ENCODE measurements at regions not wholly inside any gene's neighbourhood (a gene's known extent, or its start where the extent isn't known, plus 50 kb on each side); places are given as distances from the start of the nearest gene placed in this dataset.

GRCh38 chr7:23912065-23912464, 202.0 kb downstream of the STK31 start:
- no peak overlapping the region for H3K4me3 Mint-ChIP-seq
- 100% methylated on average over 1 of the region's 2 CpGs for WGBS (ENCODE audit: insufficient coverage)
- H3K36me3 ChIP-seq (replicated peaks in 1 of 2; ENCODE audit: control insufficient read depth in 1 of 2, insufficient read depth in 2 of 2, low read length in 2 of 2) = no peaks in the 10 kb centered on the region
- H3K79me2 ChIP-seq (ENCODE audit: insufficient read depth, low read length) = no peaks in the 10 kb centered on the region
- intact Hi-C loops (cut with micrococcal nuclease) = no loop called here
- TF ChIP-seq CTCF (IDR thresholded peaks at IDR 0.05) = no peak
- no peak for DNase-seq
- no peak overlapping the region for H3K27ac Mint-ChIP-seq
- peaks cover 0 to 16% (median 8%) of the 10 kb centered on the region in 7 donors for H3K9me3 Mint-ChIP-seq
- H2AFZ ChIP-seq (ENCODE audit: insufficient read depth, low read depth, low read length, poor library complexity, severe bottlenecking) = no peak overlapping the region
- no peaks in the 10 kb centered on the region for H3K36me3 Mint-ChIP-seq
- no peak overlapping the region for H3K27ac ChIP-seq (ENCODE audit: low read depth in 1 of 2, low read length in 2 of 2)
- no peak overlapping the region for H3K4me2 ChIP-seq (replicated peaks; ENCODE audit: extremely low read depth, low read length, poor library complexity, severe bottlenecking)
- no peak overlapping the region for H3K4me3 ChIP-seq (replicated peaks in 1 of 3; ENCODE audit: low read depth in 2 of 3, low read length in 3 of 3)
- no peaks in the 10 kb centered on the region for H3K4me1 ChIP-seq (ENCODE audit: control insufficient read depth in 1 of 2, insufficient read depth in 2 of 2, low read length in 2 of 2)
- H3K27me3 ChIP-seq (ENCODE audit: control insufficient read depth in 2 of 2, insufficient read depth in 2 of 2, low read length in 2 of 2) = no peaks in the 10 kb centered on the region
- no peaks in the 10 kb centered on the region for H4K20me1 ChIP-seq (ENCODE audit: insufficient read depth, low read length)
- H3K9ac ChIP-seq (ENCODE audit: insufficient read depth, low read length, poor library complexity, severe bottlenecking) = no peak overlapping the region
- H3K27me3 Mint-ChIP-seq (ENCODE audit: low read depth in 3 of 3) = peaks cover 0 to 6% (median 3%) of the 10 kb centered on the region in 3 donors
- no peaks in the 10 kb centered on the region for H3K4me1 Mint-ChIP-seq
- H3K9me3 ChIP-seq (replicated peaks in 1 of 2; ENCODE audit: control insufficient read depth in 1 of 2, insufficient read depth in 1 of 2, low read length in 2 of 2) = peaks cover 4 to 7% of the 10 kb centered on the region in 2 donors

GRCh38 chr7:23913016-23913415, 203.0 kb downstream of the STK31 start:
- peaks cover 0 to 2% (median 0%) of the 10 kb centered on the region in 3 donors for H3K27me3 Mint-ChIP-seq (ENCODE audit: low read depth in 3 of 3)

More at GRCh38 chr7:23913016-23913415, 203.0 kb downstream of the STK31 start:
- H3K4me1 Mint-ChIP-seq = no peaks in the 10 kb centered on the region
- TF ChIP-seq CTCF (IDR thresholded peaks at IDR 0.05) = no peak
- no peak overlapping the region for H3K4me2 ChIP-seq (replicated peaks; ENCODE audit: extremely low read depth, low read length, poor library complexity, severe bottlenecking)
- DNase-seq = no peak
- no peak overlapping the region for H3K27ac Mint-ChIP-seq
- no peaks in the 10 kb centered on the region for H3K79me2 ChIP-seq (ENCODE audit: insufficient read depth, low read length)
- no peaks in the 10 kb centered on the region for H3K27me3 ChIP-seq (ENCODE audit: control insufficient read depth in 2 of 2, insufficient read depth in 2 of 2, low read length in 2 of 2)
- H3K9me3 Mint-ChIP-seq = peaks cover 0 to 16% (median 8%) of the 10 kb centered on the region in 7 donors
- no peak overlapping the region for H3K4me3 Mint-ChIP-seq
- no peak overlapping the region for H2AFZ ChIP-seq (ENCODE audit: insufficient read depth, low read depth, low read length, poor library complexity, severe bottlenecking)
- no peaks in the 10 kb centered on the region for H3K36me3 ChIP-seq (replicated peaks in 1 of 2; ENCODE audit: control insufficient read depth in 1 of 2, insufficient read depth in 2 of 2, low read length in 2 of 2)
- intact Hi-C loops (cut with micrococcal nuclease) = no loop called here
- whole genome bisulfite sequencing (ENCODE audit: insufficient coverage) = 89% methylated on average over 2 of the region's 2 CpGs
- no peak overlapping the region for H3K4me3 ChIP-seq (replicated peaks in 1 of 3; ENCODE audit: low read depth in 2 of 3, low read length in 3 of 3)
- H3K4me1 ChIP-seq (ENCODE audit: control insufficient read depth in 1 of 2, insufficient read depth in 2 of 2, low read length in 2 of 2) = no peaks in the 10 kb centered on the region
- no peak overlapping the region for H3K27ac ChIP-seq (ENCODE audit: low read depth in 1 of 2, low read length in 2 of 2)
- no peaks in the 10 kb centered on the region for H3K36me3 Mint-ChIP-seq
- H3K9me3 ChIP-seq (replicated peaks in 1 of 2; ENCODE audit: control insufficient read depth in 1 of 2, insufficient read depth in 1 of 2, low read length in 2 of 2) = peaks cover 4 to 7% of the 10 kb centered on the region in 2 donors
- no peak overlapping the region for H3K9ac ChIP-seq (ENCODE audit: insufficient read depth, low read length, poor library complexity, severe bottlenecking)
- H4K20me1 ChIP-seq (ENCODE audit: insufficient read depth, low read length) = no peaks in the 10 kb centered on the region
